ENCODE measurements at regions not wholly inside any gene's neighbourhood (a gene's known extent, or its start where the extent isn't known, plus 50 kb on each side); places are given as distances from the start of the nearest gene placed in this dataset.

- TF ChIP-seq POLR2A (IDR thresholded peaks at IDR 0.05) = no peak
- TF ChIP-seq, protein P1, sequence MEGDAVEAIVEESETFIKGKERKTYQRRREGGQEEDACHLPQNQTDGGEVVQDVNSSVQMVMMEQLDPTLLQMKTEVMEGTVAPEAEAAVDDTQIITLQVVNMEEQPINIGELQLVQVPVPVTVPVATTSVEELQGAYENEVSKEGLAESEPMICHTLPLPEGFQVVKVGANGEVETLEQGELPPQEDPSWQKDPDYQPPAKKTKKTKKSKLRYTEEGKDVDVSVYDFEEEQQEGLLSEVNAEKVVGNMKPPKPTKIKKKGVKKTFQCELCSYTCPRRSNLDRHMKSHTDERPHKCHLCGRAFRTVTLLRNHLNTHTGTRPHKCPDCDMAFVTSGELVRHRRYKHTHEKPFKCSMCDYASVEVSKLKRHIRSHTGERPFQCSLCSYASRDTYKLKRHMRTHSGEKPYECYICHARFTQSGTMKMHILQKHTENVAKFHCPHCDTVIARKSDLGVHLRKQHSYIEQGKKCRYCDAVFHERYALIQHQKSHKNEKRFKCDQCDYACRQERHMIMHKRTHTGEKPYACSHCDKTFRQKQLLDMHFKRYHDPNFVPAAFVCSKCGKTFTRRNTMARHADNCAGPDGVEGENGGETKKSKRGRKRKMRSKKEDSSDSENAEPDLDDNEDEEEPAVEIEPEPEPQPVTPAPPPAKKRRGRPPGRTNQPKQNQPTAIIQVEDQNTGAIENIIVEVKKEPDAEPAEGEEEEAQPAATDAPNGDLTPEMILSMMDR (IDR thresholded peaks at IDR 0.05) = no peak
- no peak for TF ChIP-seq POLR2AphosphoS5 (IDR thresholded peaks at IDR 0.05)
Measured at GRCh38 chr2:147716906-147717305, 127.9 kb upstream of the ACVR2A start.

Data from suprapubic skin (tissue), 4 donors.